Kidney (tissue), 13 donors: ENCODE measurements at regions not wholly inside any gene's neighbourhood (a gene's known extent, or its start where the extent isn't known, plus 50 kb on each side); places are given as distances from the start of the nearest gene placed in this dataset.

Experiments used
- DNase-seq, 5 donors: peaks; one replicate each; pipeline ENCODE4 v3.0.0-alpha.2; 2013 to 2020
- FAIRE-seq: peaks from 2 replicates; lab custom pipeline; 2012; peaks lifted over from hg19 to GRCh38; lab: Jason Lieb, UNC
- H3K27ac ChIP-seq, 2 donors: one replicate each; pipeline ENCODE4 v1.7.0; 2013; ENCODE audit warnings: low read depth in 2 of 2, low read length in 2 of 2, inconsistent platforms in 1 of 2
- H3K27me3 ChIP-seq: one replicate; pipeline ENCODE4 v1.7.1; 2013; ENCODE audit warnings: low read length, inconsistent platforms; ENCODE audit not compliant: control insufficient read depth, insufficient read depth
- H3K36me3 ChIP-seq, 3 donors: one replicate each; pipeline versions ENCODE4 v1.7.0 to v1.7.1; 2013; ENCODE audit warnings: low read length in 3 of 3, control low read depth in 1 of 3, inconsistent platforms in 1 of 3; ENCODE audit not compliant: insufficient read depth in 3 of 3, control insufficient read depth in 2 of 3
- H3K4me1 ChIP-seq, 3 donors: one replicate each; pipeline versions ENCODE4 v1.7.0 to v1.7.1; 2013; ENCODE audit warnings: low read length in 3 of 3, inconsistent platforms in 1 of 3, low read depth in 1 of 3; ENCODE audit not compliant: control insufficient read depth in 2 of 3, insufficient read depth in 2 of 3
- H3K4me3 ChIP-seq, 3 donors: one replicate each; pipeline versions ENCODE4 v1.7.0 to v1.8.1; 2013; ENCODE audit warnings: low read length in 3 of 3, control low read depth in 1 of 3, inconsistent platforms in 1 of 3
- H3K9ac ChIP-seq, 3 donors: one replicate each; pipeline versions ENCODE4 v1.7.0 to v1.7.1; 2013; ENCODE audit warnings: low read length in 3 of 3, control low read depth in 1 of 3, inconsistent platforms in 1 of 3
- H3K9me3 ChIP-seq, 3 donors: one replicate each; pipeline versions ENCODE4 v1.7.0 to v1.7.1; 2013; ENCODE audit warnings: low read length in 3 of 3, control low read depth in 1 of 3, inconsistent platforms in 1 of 3; ENCODE audit not compliant: control insufficient read depth in 2 of 3, insufficient read depth in 1 of 3
- CTCF ChIP-seq: IDR thresholded peaks from 3 replicates; pipeline ENCODE4 v1.5.1; 2012; ENCODE audit warnings: mild to moderate bottlenecking, moderate library complexity, borderline replicate concordance; ENCODE audit not compliant: insufficient read depth; ENCODE audit errors: extremely low read depth
- intact Hi-C: fragments of 100-400 bp; cut with DNase I; formaldehyde crosslinking; loops from one replicate; pipeline ENCODE4 v1.11.1; 2022
- donor health status: control.
- donor health status: control.
- donor health status: control.
- donor health status: control.
- donor health status: control.
- donor health status: DM: yes; HTN: yes; CAD: no.
- donor health status: Normal renal cell carcinoma (clear cell type).

GRCh38 chr2:217733461-217733860, 269.3 kb downstream of the TNS1 start:
- Histone ChIP-seq H3K27ac (no peak overlapping the region), H3K4me3 (no peak overlapping the region), H3K9me3 (no peaks in the 10 kb centered on the region), H3K36me3 (peaks cover 0 to 7% (median 3%) of the 10 kb centered on the region in 3 donors), H3K9ac (no peak overlapping the region), H3K27me3 (no peaks in the 10 kb centered on the region), H3K4me1 (peaks cover 0 to 15% (median 0%) of the 10 kb centered on the region in 3 donors)
- TF ChIP-seq CTCF: no peak
- intact Hi-C loops: no loop called here
- FAIRE-seq: no peak
- no peak for DNase-seq

GRCh38 chr2:217732992-217733391, 269.8 kb downstream of the TNS1 start:
- Histone ChIP-seq H3K9ac (no peak overlapping the region), H3K27me3 (no peaks in the 10 kb centered on the region), H3K27ac (peak overlapping the region in 1 of 2 donors; percentile 3), H3K9me3 (no peaks in the 10 kb centered on the region), H3K4me3 (no peak overlapping the region), H3K4me1 (peaks cover 0 to 15% (median 0%) of the 10 kb centered on the region in 3 donors), H3K36me3 (peaks cover 0 to 7% (median 3%) of the 10 kb centered on the region in 3 donors)
- no peak for FAIRE-seq
- peak in 1 of 5 donors; percentile 54 for DNase-seq
- intact Hi-C loops: no loop called here
- no peak for TF ChIP-seq CTCF

- no peak for TF ChIP-seq CTCF
- no peak for DNase-seq
- Histone ChIP-seq H3K36me3 (peaks cover 0 to 7% (median 3%) of the 10 kb centered on the region in 3 donors), H3K4me3 (no peak overlapping the region), H3K27ac (no peak overlapping the region), H3K9ac (no peak overlapping the region), H3K9me3 (no peaks in the 10 kb centered on the region), H3K27me3 (no peaks in the 10 kb centered on the region), H3K4me1 (peaks cover 0 to 11% (median 0%) of the 10 kb centered on the region in 3 donors)
- FAIRE-seq: no peak
- intact Hi-C loops: no loop called here
Observed at GRCh38 chr2:217731805-217732204, 271.0 kb downstream of the TNS1 start.
